Activated CD4-positive, CD25-positive, alpha-beta regulatory T cell treated with anti-CD3 and anti-CD28 coated beads, Interleukin-2, amount 50 U/mL, for 16 hours (primary cell): ENCODE measurements at regions not wholly inside any gene's neighbourhood (a gene's known extent, or its start where the extent isn't known, plus 50 kb on each side); places are given as distances from the start of the nearest gene placed in this dataset.

Experiments used
- DNase-seq: peaks from one replicate; pipeline ENCODE4 v3.0.0-alpha.2; 2020; ENCODE audit warnings: low read depth, low spot score

- no peak for DNase-seq
Measured at GRCh38 chr9:113701774-113702755, 174.0 kb upstream of the ZNF618 start.

- no peak for DNase-seq
Measured at GRCh38 chr9:113705306-113705927, 170.7 kb upstream of the ZNF618 start.

GRCh38 chr9:113705928-113706519, 170.1 kb upstream of the ZNF618 start:
- DNase-seq: no peak

DNA sequence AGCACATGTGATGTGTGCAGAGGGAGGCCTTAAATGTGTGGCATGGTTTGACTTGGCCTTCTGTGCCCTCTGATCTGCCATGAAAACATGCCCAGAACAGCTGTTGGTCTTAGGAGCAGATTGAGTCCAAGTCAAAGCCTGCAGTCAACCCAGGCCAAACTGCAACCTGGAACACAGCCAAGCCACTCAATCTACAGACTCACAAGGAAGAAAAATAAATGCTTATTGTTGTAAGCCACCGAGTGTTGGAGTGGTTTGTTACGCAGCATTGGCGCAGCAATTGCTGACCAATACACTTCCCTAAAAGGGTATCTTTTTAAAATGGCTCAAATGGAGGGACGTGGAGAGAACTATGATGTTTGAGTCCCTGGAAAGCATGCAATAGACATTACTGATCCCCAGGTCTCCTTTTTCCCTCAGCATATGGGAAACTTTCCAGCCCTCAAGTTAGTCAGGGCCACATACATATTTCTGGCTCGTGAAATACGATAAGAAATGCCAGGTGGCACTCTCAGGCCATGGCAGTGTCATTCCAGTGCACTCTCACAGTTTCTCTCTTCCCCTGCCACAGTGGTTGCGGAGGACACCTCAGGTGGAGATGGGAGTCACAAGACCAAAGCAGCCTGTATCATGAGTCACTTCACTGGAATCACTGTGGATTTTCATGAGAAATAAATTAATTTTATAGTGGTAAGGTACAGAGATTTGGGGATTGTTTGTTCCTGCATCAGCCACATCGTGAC, 168.0 kb upstream of the ZNF618 start:
- no peak for DNase-seq

DNA sequence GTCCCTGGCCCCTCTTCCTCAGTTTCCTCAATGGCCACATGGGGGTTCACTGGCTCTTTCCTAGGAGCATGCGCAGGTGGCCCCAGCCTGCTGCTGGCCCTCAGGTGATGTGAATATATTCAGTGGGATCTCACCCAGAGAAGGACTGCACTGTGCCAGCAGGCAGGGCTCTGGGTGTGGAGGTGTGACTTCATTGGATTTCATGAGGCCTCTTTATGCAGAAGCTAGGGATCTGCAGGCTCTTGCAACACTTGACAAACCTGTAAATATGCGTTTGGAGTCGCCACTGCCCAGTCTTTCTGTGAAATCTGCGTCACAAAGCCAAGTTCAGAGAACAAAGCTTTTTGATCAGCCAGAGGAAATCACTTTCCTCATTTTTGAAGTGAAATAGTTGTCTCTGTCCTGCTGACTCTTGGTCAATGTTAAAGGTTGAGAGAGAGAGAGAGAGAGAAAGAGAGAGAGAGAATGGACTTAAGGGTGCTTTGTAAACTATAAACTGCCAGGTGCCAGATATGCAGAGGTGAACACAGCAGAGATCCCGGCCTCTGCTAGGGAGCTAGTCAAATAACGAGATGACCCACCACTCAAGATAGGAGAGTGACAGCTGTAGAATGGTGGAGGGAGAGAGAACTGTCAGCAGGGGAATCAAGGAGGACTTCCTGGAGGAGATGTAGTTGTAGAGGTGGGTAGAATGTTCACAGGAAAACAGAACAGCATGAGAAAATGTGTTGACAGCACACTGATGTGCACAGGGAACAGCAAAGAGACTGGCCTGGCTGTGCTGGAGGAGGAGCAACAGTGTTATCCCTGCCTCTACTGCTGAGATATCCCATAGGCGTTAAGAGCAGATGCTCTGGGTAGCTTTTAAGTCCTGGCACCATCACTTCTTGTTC, 167.0 kb upstream of the ZNF618 start:
- DNase-seq: no peak

DNA sequence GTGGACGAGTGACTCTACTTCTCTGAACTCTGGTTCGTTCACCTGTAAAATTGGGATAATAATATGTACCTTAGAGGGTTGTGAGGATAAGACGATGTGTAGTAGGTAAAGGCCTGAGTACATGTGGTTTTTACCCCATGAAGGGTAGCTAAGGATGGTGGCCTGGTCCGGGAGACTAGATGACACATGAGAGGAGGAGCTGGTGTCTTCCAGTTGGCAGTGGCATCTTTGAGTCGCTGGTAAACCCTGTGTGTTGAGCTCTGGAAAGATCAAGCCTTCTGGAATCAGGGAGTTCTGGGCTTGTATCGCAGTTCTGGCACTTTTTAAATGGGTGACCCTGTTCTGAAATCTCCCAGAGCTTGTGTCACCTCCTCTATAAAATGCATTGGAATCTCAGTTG, 166.4 kb upstream of the ZNF618 start:
- no peak for DNase-seq

- no peak for DNase-seq
Measured at GRCh38 chr9:113711251-113711650, 164.9 kb upstream of the ZNF618 start.

DNA sequence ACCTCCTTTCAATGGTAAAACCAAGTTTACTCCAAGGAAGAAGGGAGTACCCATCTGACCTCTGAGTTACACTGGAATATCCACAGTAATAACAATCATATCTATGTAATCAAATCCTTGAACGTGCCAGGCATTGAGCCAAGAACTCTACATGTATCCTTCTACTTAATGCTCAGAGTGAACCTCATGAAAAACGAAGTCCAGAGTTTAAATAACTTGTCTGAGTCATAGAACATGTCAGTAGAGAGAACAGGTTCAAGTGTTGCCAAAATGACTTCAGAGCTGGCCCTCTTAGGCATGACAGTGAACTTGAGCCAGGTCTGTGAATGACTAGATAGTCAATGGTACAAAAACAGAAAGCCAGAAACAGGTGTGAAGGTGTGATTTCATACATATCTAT, 164.1 kb upstream of the ZNF618 start:
- no peak for DNase-seq

DNA sequence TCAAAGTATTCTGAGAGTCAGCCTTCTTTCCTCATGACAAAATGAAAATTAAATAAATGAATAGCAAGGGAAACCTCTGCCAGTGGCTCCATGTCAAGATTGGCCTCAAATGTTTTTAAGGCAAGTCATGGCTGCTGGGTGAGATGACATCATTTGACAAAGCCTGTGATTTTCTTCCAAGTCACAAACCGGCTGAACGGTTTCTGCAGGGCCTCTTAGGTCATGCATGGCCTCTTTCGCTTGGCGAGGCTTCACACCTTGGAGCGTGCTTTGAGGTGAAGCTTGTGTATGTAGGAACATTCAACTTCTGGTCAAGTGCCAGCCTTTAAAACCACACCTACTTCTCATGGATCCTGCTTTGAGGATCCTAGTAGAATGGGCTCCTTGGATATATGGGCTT, 161.0 kb upstream of the ZNF618 start:
- no peak for DNase-seq

DNA sequence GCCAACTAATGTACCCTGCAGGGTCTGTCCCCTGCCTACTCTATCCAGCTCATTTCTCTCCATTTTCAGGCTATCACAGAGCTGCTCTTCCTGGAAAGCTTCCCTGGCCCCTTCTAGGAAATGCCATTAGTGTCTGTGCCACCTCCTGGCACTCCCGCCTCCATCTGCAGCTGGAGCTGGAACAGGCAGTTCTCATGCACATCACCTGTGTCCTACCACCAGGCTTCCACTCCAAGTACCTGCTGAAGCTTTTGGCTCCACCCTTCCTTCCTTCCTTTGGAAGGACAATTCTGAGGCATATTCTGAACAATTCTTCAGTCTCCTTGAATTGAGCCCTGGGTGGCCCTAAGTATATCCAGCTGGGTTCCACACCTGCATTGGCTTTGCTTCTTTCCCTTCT, 156.2 kb upstream of the ZNF618 start:
- DNase-seq: no peak

GRCh38 chr9:113720495-113720894, 155.6 kb upstream of the ZNF618 start:
- no peak for DNase-seq

DNA sequence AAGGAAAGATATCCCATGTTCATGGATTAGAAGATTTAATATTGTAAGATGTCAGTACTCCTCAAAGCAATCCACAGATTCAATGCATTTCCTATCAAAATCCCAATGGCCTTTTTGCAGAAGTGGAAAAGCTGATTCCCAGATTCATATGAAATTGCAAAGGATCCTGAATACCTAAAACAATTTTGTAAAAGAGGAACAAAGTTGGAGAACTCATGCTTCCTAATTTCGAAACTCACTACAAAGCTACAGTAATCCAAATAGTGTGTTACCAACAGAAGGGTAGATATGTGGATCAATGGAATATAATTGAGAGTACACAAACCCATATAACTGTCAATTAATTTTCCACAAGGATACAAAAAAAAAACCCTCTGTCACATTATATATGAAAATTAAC, 154.3 kb upstream of the ZNF618 start:
- DNase-seq: no peak

- DNase-seq: no peak
Measured at GRCh38 chr9:113724202-113724601, 151.9 kb upstream of the ZNF618 start.

DNA sequence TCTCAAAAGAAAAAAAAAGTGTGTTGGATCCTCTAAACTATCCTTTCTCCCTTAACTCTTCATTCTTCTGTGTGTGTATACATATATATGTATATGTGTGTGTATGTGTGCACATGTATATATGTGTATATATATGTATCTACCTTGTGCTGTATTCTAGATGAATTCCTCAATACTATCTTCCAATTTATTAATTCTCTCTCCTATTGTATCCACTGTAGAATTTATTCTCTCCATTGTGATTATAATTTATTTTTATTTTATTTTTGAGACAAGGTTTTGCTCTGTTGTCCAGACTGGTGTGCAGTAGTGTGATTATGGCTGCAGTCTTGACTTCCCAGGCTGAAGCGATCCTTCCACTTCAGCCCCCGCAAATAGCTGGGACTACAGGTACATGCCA, 147.1 kb upstream of the ZNF618 start:
- no peak for DNase-seq

DNA sequence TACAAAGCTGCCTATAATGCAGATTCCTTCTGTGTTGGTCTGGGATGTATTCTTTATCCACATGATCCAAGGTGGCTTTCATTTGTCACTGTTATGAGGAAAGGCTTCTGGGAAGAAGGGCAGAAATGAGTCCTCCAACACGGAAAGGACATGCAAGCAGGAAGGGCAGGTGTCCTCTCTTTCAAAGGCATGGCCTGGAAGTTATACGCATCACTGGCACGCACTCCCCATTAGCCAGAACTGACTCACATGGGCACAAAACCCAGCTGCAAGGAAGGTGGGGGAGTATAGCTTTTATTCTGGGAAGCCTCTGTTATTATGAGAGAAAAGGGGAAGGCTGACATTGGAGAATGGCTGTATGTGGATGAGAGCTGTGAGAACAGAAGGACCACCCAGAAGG, 141.3 kb upstream of the ZNF618 start:
- DNase-seq: no peak

- no peak for DNase-seq
Measured at GRCh38 chr9:113737517-113738271, 138.4 kb upstream of the ZNF618 start.

GRCh38 chr9:113738496-113738892, 137.6 kb upstream of the ZNF618 start:
- DNase-seq: no peak

GRCh38 chr9:113738893-113739604, 137.1 kb upstream of the ZNF618 start:
- DNase-seq: no peak
